IMR-90 (cell line): ENCODE measurements at regions not wholly inside any gene's neighbourhood (a gene's known extent, or its start where the extent isn't known, plus 50 kb on each side); places are given as distances from the start of the nearest gene placed in this dataset.

Experiments
- CEBPB ChIP-seq: IDR thresholded peaks from 2 replicates; pipeline ENCODE4 v1.6.1; 2012; ENCODE audit warnings: low read depth, low read length, improper control_type of control experiment
- CHD1 ChIP-seq: IDR thresholded peaks from 2 replicates; pipeline ENCODE4 v1.6.1; 2012; ENCODE audit warnings: low read depth, low read length, improper control_type of control experiment
- MAFK ChIP-seq: IDR thresholded peaks from 2 replicates; pipeline ENCODE4 v1.6.1; 2012; ENCODE audit warnings: low read depth, low read length, improper control_type of control experiment
- POLR2A ChIP-seq: IDR thresholded peaks from 2 replicates; pipeline ENCODE4 v1.6.1; 2012; ENCODE audit warnings: mild to moderate bottlenecking, low read depth, low read length
- RCOR1 ChIP-seq: IDR thresholded peaks from 2 replicates; pipeline ENCODE4 v1.6.1; 2012; ENCODE audit warnings: mild to moderate bottlenecking, low read length, improper control_type of control experiment; ENCODE audit not compliant: insufficient replicate concordance
- TF ChIP-seq, protein P1 (sequence below): conservative IDR thresholded peaks from 2 replicates; pipeline ENCODE4 v1.5.1; 2012; ENCODE audit warnings: mild to moderate bottlenecking, low read depth, low read length, improper control_type of control experiment
- TF ChIP-seq, protein P2 (sequence below): fragments of 150-350 bp; IDR thresholded peaks from 2 replicates; pipeline ENCODE4 v1.6.1; 2017; ENCODE audit warnings: mild to moderate bottlenecking, antibody characterized with exemption, low read length, low read depth

DNA sequence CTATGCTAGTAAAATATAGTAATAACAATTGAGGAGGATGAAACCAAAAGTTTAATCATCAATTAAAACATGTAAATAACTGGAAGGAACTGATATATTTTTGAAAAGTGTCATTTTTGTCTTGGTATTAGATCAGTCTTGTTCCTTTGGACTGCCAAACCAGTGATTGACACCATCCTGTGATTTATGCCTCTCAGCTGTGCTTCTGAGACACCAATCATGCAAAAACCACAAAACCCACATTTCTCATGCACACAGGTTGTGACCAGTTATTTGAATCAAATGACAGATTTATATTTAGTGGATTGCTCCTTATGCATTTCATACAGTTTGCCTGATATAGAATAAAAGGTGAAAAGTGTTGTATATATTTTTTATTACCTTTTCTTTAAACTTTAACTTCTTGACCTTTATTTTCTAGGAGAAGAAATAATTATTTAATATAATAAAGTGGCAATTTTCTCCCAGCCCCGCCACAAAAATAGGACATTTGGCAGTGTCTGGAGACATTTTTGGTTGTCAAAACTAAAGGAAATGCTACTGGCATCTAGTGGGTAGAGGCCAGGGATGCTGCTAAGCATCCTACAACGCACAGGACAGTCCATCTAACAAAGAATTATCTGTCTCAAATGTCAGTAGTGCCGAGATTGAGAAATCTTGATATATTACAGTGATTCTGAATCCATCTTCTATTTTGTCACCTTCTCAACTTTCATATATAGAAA is 383.6 kb downstream of the BCKDHB start:
- TF ChIP-seq, protein P1, sequence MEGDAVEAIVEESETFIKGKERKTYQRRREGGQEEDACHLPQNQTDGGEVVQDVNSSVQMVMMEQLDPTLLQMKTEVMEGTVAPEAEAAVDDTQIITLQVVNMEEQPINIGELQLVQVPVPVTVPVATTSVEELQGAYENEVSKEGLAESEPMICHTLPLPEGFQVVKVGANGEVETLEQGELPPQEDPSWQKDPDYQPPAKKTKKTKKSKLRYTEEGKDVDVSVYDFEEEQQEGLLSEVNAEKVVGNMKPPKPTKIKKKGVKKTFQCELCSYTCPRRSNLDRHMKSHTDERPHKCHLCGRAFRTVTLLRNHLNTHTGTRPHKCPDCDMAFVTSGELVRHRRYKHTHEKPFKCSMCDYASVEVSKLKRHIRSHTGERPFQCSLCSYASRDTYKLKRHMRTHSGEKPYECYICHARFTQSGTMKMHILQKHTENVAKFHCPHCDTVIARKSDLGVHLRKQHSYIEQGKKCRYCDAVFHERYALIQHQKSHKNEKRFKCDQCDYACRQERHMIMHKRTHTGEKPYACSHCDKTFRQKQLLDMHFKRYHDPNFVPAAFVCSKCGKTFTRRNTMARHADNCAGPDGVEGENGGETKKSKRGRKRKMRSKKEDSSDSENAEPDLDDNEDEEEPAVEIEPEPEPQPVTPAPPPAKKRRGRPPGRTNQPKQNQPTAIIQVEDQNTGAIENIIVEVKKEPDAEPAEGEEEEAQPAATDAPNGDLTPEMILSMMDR, result no peak
- TF ChIP-seq POLR2A (no peak), RCOR1 (no peak), CEBPB (no peak), MAFK (no peak), CHD1 (no peak)
- TF ChIP-seq, protein P2, sequence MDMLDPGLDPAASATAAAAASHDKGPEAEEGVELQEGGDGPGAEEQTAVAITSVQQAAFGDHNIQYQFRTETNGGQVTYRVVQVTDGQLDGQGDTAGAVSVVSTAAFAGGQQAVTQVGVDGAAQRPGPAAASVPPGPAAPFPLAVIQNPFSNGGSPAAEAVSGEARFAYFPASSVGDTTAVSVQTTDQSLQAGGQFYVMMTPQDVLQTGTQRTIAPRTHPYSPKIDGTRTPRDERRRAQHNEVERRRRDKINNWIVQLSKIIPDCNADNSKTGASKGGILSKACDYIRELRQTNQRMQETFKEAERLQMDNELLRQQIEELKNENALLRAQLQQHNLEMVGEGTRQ, result no peak
